ENCODE measurements at regions not wholly inside any gene's neighbourhood (a gene's known extent, or its start where the extent isn't known, plus 50 kb on each side); places are given as distances from the start of the nearest gene placed in this dataset.
"Not testable (repeated sequence)": the region's sequence is repeated elsewhere in the genome, so short reads cannot be mapped to it uniquely, and the experiment has no call there.

GRCh38 chr1:109844609-109845008 is 66.0 kb upstream of the CSF1 start:
- DNase-seq: no peak
- 67% methylated on average over 1 of the region's 2 CpGs for WGBS (ENCODE audit: insufficient coverage)
- no peaks in the 10 kb centered on the region for H3K27me3 ChIP-seq (ENCODE audit: control insufficient read depth, insufficient read depth, low read length)
- H3K27ac ChIP-seq (ENCODE audit: low read length): no peak overlapping the region
- no peak overlapping the region for H3K4me3 ChIP-seq (ENCODE audit: low read length)
- H3K9me3 ChIP-seq (replicated peaks; ENCODE audit: control insufficient read depth, low read depth, low read length): peaks cover 3% of the 10 kb centered on the region
- no peaks in the 10 kb centered on the region for H3K36me3 ChIP-seq (ENCODE audit: control insufficient read depth, insufficient read depth, low read length)
- H3K4me1 ChIP-seq (ENCODE audit: control insufficient read depth, insufficient read depth, low read length): no peaks in the 10 kb centered on the region

GRCh38 chr1:109840011-109840629 is 70.5 kb upstream of the CSF1 start:
- no peak for DNase-seq
- H3K4me3 ChIP-seq (ENCODE audit: low read length): no peak overlapping the region
- WGBS (ENCODE audit: insufficient coverage): no CpG with 5 or more reads among the region's 5 CpGs
- no peaks in the 10 kb centered on the region for H3K27me3 ChIP-seq (ENCODE audit: control insufficient read depth, insufficient read depth, low read length)
- no peaks in the 10 kb centered on the region for H3K36me3 ChIP-seq (ENCODE audit: control insufficient read depth, insufficient read depth, low read length)
- no peaks in the 10 kb centered on the region for H3K4me1 ChIP-seq (ENCODE audit: control insufficient read depth, insufficient read depth, low read length)
- H3K27ac ChIP-seq (ENCODE audit: low read length): no peak overlapping the region
- peaks cover 3% of the 10 kb centered on the region for H3K9me3 ChIP-seq (replicated peaks; ENCODE audit: control insufficient read depth, low read depth, low read length)

- WGBS (ENCODE audit: insufficient coverage): no CpG with 5 or more reads among the region's 1 CpG
- H3K4me3 ChIP-seq (ENCODE audit: low read length); H3K4me1 ChIP-seq (ENCODE audit: control insufficient read depth, insufficient read depth, low read length); DNase-seq; H3K36me3 ChIP-seq (ENCODE audit: control insufficient read depth, insufficient read depth, low read length); H3K27me3 ChIP-seq (ENCODE audit: control insufficient read depth, insufficient read depth, low read length); H3K9me3 ChIP-seq (replicated peaks; ENCODE audit: control insufficient read depth, low read depth, low read length); H3K27ac ChIP-seq (ENCODE audit: low read length): not testable (repeated sequence)
These were observed 71.4 kb upstream of the CSF1 start for GRCh38 chr1:109839276-109839675.

GRCh38 chr1:109838838-109839240 is 71.8 kb upstream of the CSF1 start:
- Histone ChIP-seq H3K27me3 (ENCODE audit: control insufficient read depth, insufficient read depth, low read length) (no peaks in the 10 kb centered on the region), H3K4me1 (ENCODE audit: control insufficient read depth, insufficient read depth, low read length) (no peaks in the 10 kb centered on the region), H3K9me3 (replicated peaks; ENCODE audit: control insufficient read depth, low read depth, low read length) (peaks cover 3% of the 10 kb centered on the region), H3K36me3 (ENCODE audit: control insufficient read depth, insufficient read depth, low read length) (no peaks in the 10 kb centered on the region), H3K27ac (ENCODE audit: low read length) (no peak overlapping the region), H3K4me3 (ENCODE audit: low read length) (no peak overlapping the region)
- DNase-seq: peak; percentile 55
- WGBS (ENCODE audit: insufficient coverage): 20% methylated on average over 1 of the region's 4 CpGs

- Histone ChIP-seq H3K36me3 (ENCODE audit: control insufficient read depth, insufficient read depth, low read length) (no peaks in the 10 kb centered on the region), H3K27me3 (ENCODE audit: control insufficient read depth, insufficient read depth, low read length) (no peaks in the 10 kb centered on the region), H3K9me3 (replicated peaks; ENCODE audit: control insufficient read depth, low read depth, low read length) (peaks cover 3% of the 10 kb centered on the region), H3K4me1 (ENCODE audit: control insufficient read depth, insufficient read depth, low read length) (no peaks in the 10 kb centered on the region), H3K4me3 (ENCODE audit: low read length) (no peak overlapping the region), H3K27ac (ENCODE audit: low read length) (no peak overlapping the region)
- no CpG with 5 or more reads among the region's 2 CpGs for WGBS (ENCODE audit: insufficient coverage)
- DNase-seq: no peak
These were observed 72.6 kb upstream of the CSF1 start for GRCh38 chr1:109837852-109838570.

GRCh38 chr1:109835645-109836044 is 71.9 kb upstream of the EPS8L3 start:
- H3K4me1 ChIP-seq (ENCODE audit: control insufficient read depth, insufficient read depth, low read length); DNase-seq; H3K27ac ChIP-seq (ENCODE audit: low read length); H3K9me3 ChIP-seq (replicated peaks; ENCODE audit: control insufficient read depth, low read depth, low read length); H3K36me3 ChIP-seq (ENCODE audit: control insufficient read depth, insufficient read depth, low read length); H3K27me3 ChIP-seq (ENCODE audit: control insufficient read depth, insufficient read depth, low read length); H3K4me3 ChIP-seq (ENCODE audit: low read length): not testable (repeated sequence)
- 67% methylated on average over 2 of the region's 6 CpGs for WGBS (ENCODE audit: insufficient coverage)

GRCh38 chr1:109834951-109835350 is 71.2 kb upstream of the EPS8L3 start:
- Histone ChIP-seq H3K36me3 (ENCODE audit: control insufficient read depth, insufficient read depth, low read length) (no peaks in the 10 kb centered on the region), H3K4me1 (ENCODE audit: control insufficient read depth, insufficient read depth, low read length) (no peaks in the 10 kb centered on the region), H3K9me3 (replicated peaks; ENCODE audit: control insufficient read depth, low read depth, low read length) (peaks cover under 1% of the 10 kb centered on the region), H3K27me3 (ENCODE audit: control insufficient read depth, insufficient read depth, low read length) (no peaks in the 10 kb centered on the region), H3K27ac (ENCODE audit: low read length) (no peak overlapping the region), H3K4me3 (ENCODE audit: low read length) (no peak overlapping the region)
- no peak for DNase-seq

GRCh38 chr1:109832945-109833344 is 69.2 kb upstream of the EPS8L3 start:
- Histone ChIP-seq H3K27ac (ENCODE audit: low read length) (no peak overlapping the region), H3K27me3 (ENCODE audit: control insufficient read depth, insufficient read depth, low read length) (no peaks in the 10 kb centered on the region), H3K36me3 (ENCODE audit: control insufficient read depth, insufficient read depth, low read length) (no peaks in the 10 kb centered on the region), H3K4me1 (ENCODE audit: control insufficient read depth, insufficient read depth, low read length) (no peaks in the 10 kb centered on the region), H3K9me3 (replicated peaks; ENCODE audit: control insufficient read depth, low read depth, low read length) (no peaks in the 10 kb centered on the region), H3K4me3 (ENCODE audit: low read length) (no peak overlapping the region)
- WGBS (ENCODE audit: insufficient coverage): 26% methylated on average over 4 of the region's 5 CpGs
- no peak for DNase-seq

- Histone ChIP-seq H3K36me3 (ENCODE audit: control insufficient read depth, insufficient read depth, low read length) (no peaks in the 10 kb centered on the region), H3K9me3 (replicated peaks; ENCODE audit: control insufficient read depth, low read depth, low read length) (no peaks in the 10 kb centered on the region), H3K4me1 (ENCODE audit: control insufficient read depth, insufficient read depth, low read length) (peaks cover 7% of the 10 kb centered on the region), H3K27me3 (ENCODE audit: control insufficient read depth, insufficient read depth, low read length) (no peaks in the 10 kb centered on the region), H3K27ac (ENCODE audit: low read length) (no peak overlapping the region), H3K4me3 (ENCODE audit: low read length) (no peak overlapping the region)
- no peak for DNase-seq
- 81% methylated on average over 2 of the region's 8 CpGs for WGBS (ENCODE audit: insufficient coverage)
These were observed 65.2 kb upstream of the EPS8L3 start for GRCh38 chr1:109828756-109829505.

GRCh38 chr1:109827986-109828385 is 64.3 kb upstream of the EPS8L3 start:
- no peaks in the 10 kb centered on the region for H3K9me3 ChIP-seq (replicated peaks; ENCODE audit: control insufficient read depth, low read depth, low read length)
- H3K27me3 ChIP-seq (ENCODE audit: control insufficient read depth, insufficient read depth, low read length): no peaks in the 10 kb centered on the region
- H3K4me1 ChIP-seq (ENCODE audit: control insufficient read depth, insufficient read depth, low read length): peaks cover 16% of the 10 kb centered on the region
- no peaks in the 10 kb centered on the region for H3K36me3 ChIP-seq (ENCODE audit: control insufficient read depth, insufficient read depth, low read length)
- no peak overlapping the region for H3K4me3 ChIP-seq (ENCODE audit: low read length)
- DNase-seq: no peak
- 92% methylated on average over 7 of the region's 7 CpGs for WGBS (ENCODE audit: insufficient coverage)
- H3K27ac ChIP-seq (ENCODE audit: low read length): no peak overlapping the region
